ENCODE measurements at regions not wholly inside any gene's neighbourhood (a gene's known extent, or its start where the extent isn't known, plus 50 kb on each side); places are given as distances from the start of the nearest gene placed in this dataset.
A peak's percentile ranks its signal among the peaks of the same experiment; 100 is the strongest.

GRCh38 chr7:42429339-42429738 lies 192.3 kb upstream of the GLI3 start:
- no peaks in the 10 kb centered on the region for H3K27me3 ChIP-seq (replicated peaks; ENCODE audit: control insufficient read depth, insufficient read depth, low read length)
- no peak overlapping the region for H3K4me3 ChIP-seq (ENCODE audit: low read length)
- no peaks in the 10 kb centered on the region for H3K9me3 ChIP-seq (ENCODE audit: control insufficient read depth, low read length)
- H3K4me1 ChIP-seq (ENCODE audit: control insufficient read depth, insufficient read depth, low read length): no peaks in the 10 kb centered on the region
- no peaks in the 10 kb centered on the region for H3K36me3 ChIP-seq (ENCODE audit: control insufficient read depth, insufficient read depth, low read length, severe bottlenecking)
- no peak overlapping the region for H3K9ac ChIP-seq (ENCODE audit: low read length)
- no peak for DNase-seq (ENCODE audit: low read depth)

GRCh38 chr7:42426163-42426562 lies 189.2 kb upstream of the GLI3 start:
- H3K4me1 ChIP-seq (ENCODE audit: control insufficient read depth, insufficient read depth, low read length): no peaks in the 10 kb centered on the region
- no peaks in the 10 kb centered on the region for H3K36me3 ChIP-seq (ENCODE audit: control insufficient read depth, insufficient read depth, low read length, severe bottlenecking)
- H3K4me3 ChIP-seq (ENCODE audit: low read length): no peak overlapping the region
- no peak overlapping the region for H3K9ac ChIP-seq (ENCODE audit: low read length)
- no peak for DNase-seq (ENCODE audit: low read depth)
- H3K9me3 ChIP-seq (ENCODE audit: control insufficient read depth, low read length): no peaks in the 10 kb centered on the region
- H3K27me3 ChIP-seq (replicated peaks; ENCODE audit: control insufficient read depth, insufficient read depth, low read length): no peaks in the 10 kb centered on the region

GRCh38 chr7:42414941-42415505 lies 178.0 kb upstream of the GLI3 start:
- H3K36me3 ChIP-seq (ENCODE audit: control insufficient read depth, insufficient read depth, low read length, severe bottlenecking): no peaks in the 10 kb centered on the region
- H3K4me3 ChIP-seq (ENCODE audit: low read length): no peak overlapping the region
- H3K9ac ChIP-seq (ENCODE audit: low read length): no peak overlapping the region
- peak; percentile 46 for DNase-seq (ENCODE audit: low read depth)
- H3K4me1 ChIP-seq (ENCODE audit: control insufficient read depth, insufficient read depth, low read length): no peaks in the 10 kb centered on the region
- no peaks in the 10 kb centered on the region for H3K27me3 ChIP-seq (replicated peaks; ENCODE audit: control insufficient read depth, insufficient read depth, low read length)
- H3K9me3 ChIP-seq (ENCODE audit: control insufficient read depth, low read length): peaks cover 4% of the 10 kb centered on the region

GRCh38 chr7:42414028-42414427 lies 177.0 kb upstream of the GLI3 start:
- no peak overlapping the region for H3K4me3 ChIP-seq (ENCODE audit: low read length)
- no peak for DNase-seq (ENCODE audit: low read depth)
- no peak overlapping the region for H3K9ac ChIP-seq (ENCODE audit: low read length)
- H3K36me3 ChIP-seq (ENCODE audit: control insufficient read depth, insufficient read depth, low read length, severe bottlenecking): no peaks in the 10 kb centered on the region
- H3K27me3 ChIP-seq (replicated peaks; ENCODE audit: control insufficient read depth, insufficient read depth, low read length): no peaks in the 10 kb centered on the region
- H3K9me3 ChIP-seq (ENCODE audit: control insufficient read depth, low read length): peaks cover 4% of the 10 kb centered on the region
- H3K4me1 ChIP-seq (ENCODE audit: control insufficient read depth, insufficient read depth, low read length): no peaks in the 10 kb centered on the region

- no peak overlapping the region for H3K4me3 ChIP-seq (ENCODE audit: low read length)
- no peaks in the 10 kb centered on the region for H3K4me1 ChIP-seq (ENCODE audit: control insufficient read depth, insufficient read depth, low read length)
- peaks cover 7% of the 10 kb centered on the region for H3K27me3 ChIP-seq (replicated peaks; ENCODE audit: control insufficient read depth, insufficient read depth, low read length)
- H3K9ac ChIP-seq (ENCODE audit: low read length): no peak overlapping the region
- no peak for DNase-seq (ENCODE audit: low read depth)
- no peaks in the 10 kb centered on the region for H3K36me3 ChIP-seq (ENCODE audit: control insufficient read depth, insufficient read depth, low read length, severe bottlenecking)
- peaks cover 4% of the 10 kb centered on the region for H3K9me3 ChIP-seq (ENCODE audit: control insufficient read depth, low read length)
These were observed 172.3 kb upstream of the GLI3 start for GRCh38 chr7:42409296-42409695.

GRCh38 chr7:42407833-42408232 lies 170.8 kb upstream of the GLI3 start:
- H3K9ac ChIP-seq (ENCODE audit: low read length): no peak overlapping the region
- no peak overlapping the region for H3K4me3 ChIP-seq (ENCODE audit: low read length)
- DNase-seq (ENCODE audit: low read depth): no peak
- H3K9me3 ChIP-seq (ENCODE audit: control insufficient read depth, low read length): peaks cover 4% of the 10 kb centered on the region
- H3K36me3 ChIP-seq (ENCODE audit: control insufficient read depth, insufficient read depth, low read length, severe bottlenecking): no peaks in the 10 kb centered on the region
- no peaks in the 10 kb centered on the region for H3K4me1 ChIP-seq (ENCODE audit: control insufficient read depth, insufficient read depth, low read length)
- peaks cover 7% of the 10 kb centered on the region for H3K27me3 ChIP-seq (replicated peaks; ENCODE audit: control insufficient read depth, insufficient read depth, low read length)

- H3K36me3 ChIP-seq (ENCODE audit: control insufficient read depth, insufficient read depth, low read length, severe bottlenecking): no peaks in the 10 kb centered on the region
- H3K4me3 ChIP-seq (ENCODE audit: low read length): no peak overlapping the region
- DNase-seq (ENCODE audit: low read depth): no peak
- H3K27me3 ChIP-seq (replicated peaks; ENCODE audit: control insufficient read depth, insufficient read depth, low read length): peaks cover 7% of the 10 kb centered on the region
- no peaks in the 10 kb centered on the region for H3K4me1 ChIP-seq (ENCODE audit: control insufficient read depth, insufficient read depth, low read length)
- H3K9me3 ChIP-seq (ENCODE audit: control insufficient read depth, low read length): peaks cover 4% of the 10 kb centered on the region
- no peak overlapping the region for H3K9ac ChIP-seq (ENCODE audit: low read length)
These were observed 170.2 kb upstream of the GLI3 start for GRCh38 chr7:42407021-42407710.

- no peaks in the 10 kb centered on the region for H3K36me3 ChIP-seq (ENCODE audit: control insufficient read depth, insufficient read depth, low read length, severe bottlenecking)
These were observed 169.3 kb upstream of the GLI3 start for GRCh38 chr7:42406358-42406757.

GRCh38 chr7:42405782-42406181 lies 168.8 kb upstream of the GLI3 start:
- Histone ChIP-seq H3K4me1 (ENCODE audit: control insufficient read depth, insufficient read depth, low read length) (no peaks in the 10 kb centered on the region), H3K9ac (ENCODE audit: low read length) (no peak overlapping the region), H3K9me3 (ENCODE audit: control insufficient read depth, low read length) (no peaks in the 10 kb centered on the region), H3K36me3 (ENCODE audit: control insufficient read depth, insufficient read depth, low read length, severe bottlenecking) (no peaks in the 10 kb centered on the region), H3K27me3 (replicated peaks; ENCODE audit: control insufficient read depth, insufficient read depth, low read length) (peaks cover 7% of the 10 kb centered on the region), H3K4me3 (ENCODE audit: low read length) (no peak overlapping the region)
- DNase-seq (ENCODE audit: low read depth): no peak

More at GRCh38 chr7:42406358-42406757, 169.3 kb upstream of the GLI3 start:
- Histone ChIP-seq H3K9ac (ENCODE audit: low read length) (no peak overlapping the region), H3K4me1 (ENCODE audit: control insufficient read depth, insufficient read depth, low read length) (no peaks in the 10 kb centered on the region), H3K9me3 (ENCODE audit: control insufficient read depth, low read length) (peaks cover under 1% of the 10 kb centered on the region), H3K27me3 (replicated peaks; ENCODE audit: control insufficient read depth, insufficient read depth, low read length) (peaks cover 7% of the 10 kb centered on the region), H3K4me3 (ENCODE audit: low read length) (no peak overlapping the region)
- DNase-seq (ENCODE audit: low read depth): no peak

GRCh38 chr7:42403831-42404230 lies 166.8 kb upstream of the GLI3 start:
- H3K27me3 ChIP-seq (replicated peaks; ENCODE audit: control insufficient read depth, insufficient read depth, low read length): peaks cover 7% of the 10 kb centered on the region
- H3K4me1 ChIP-seq (ENCODE audit: control insufficient read depth, insufficient read depth, low read length): no peaks in the 10 kb centered on the region
- no peak for DNase-seq (ENCODE audit: low read depth)
- H3K9ac ChIP-seq (ENCODE audit: low read length): no peak overlapping the region
- H3K9me3 ChIP-seq (ENCODE audit: control insufficient read depth, low read length): no peaks in the 10 kb centered on the region
- H3K36me3 ChIP-seq (ENCODE audit: control insufficient read depth, insufficient read depth, low read length, severe bottlenecking): no peaks in the 10 kb centered on the region
- H3K4me3 ChIP-seq (ENCODE audit: low read length): no peak overlapping the region

- no peaks in the 10 kb centered on the region for H3K9me3 ChIP-seq (ENCODE audit: control insufficient read depth, low read length)
- no peak overlapping the region for H3K4me3 ChIP-seq (ENCODE audit: low read length)
- no peaks in the 10 kb centered on the region for H3K27me3 ChIP-seq (replicated peaks; ENCODE audit: control insufficient read depth, insufficient read depth, low read length)
- no peaks in the 10 kb centered on the region for H3K36me3 ChIP-seq (ENCODE audit: control insufficient read depth, insufficient read depth, low read length, severe bottlenecking)
- no peak for DNase-seq (ENCODE audit: low read depth)
- H3K4me1 ChIP-seq (ENCODE audit: control insufficient read depth, insufficient read depth, low read length): no peaks in the 10 kb centered on the region
- no peak overlapping the region for H3K9ac ChIP-seq (ENCODE audit: low read length)
These were observed 164.0 kb upstream of the GLI3 start for GRCh38 chr7:42400961-42401360.

All from adipocyte (in vitro differentiated cells).